Retinal pigment epithelial cell (primary cell): ENCODE measurements at regions not wholly inside any gene's neighbourhood (a gene's known extent, or its start where the extent isn't known, plus 50 kb on each side); places are given as distances from the start of the nearest gene placed in this dataset.

ENCODE experiments used
- DNase-seq: peaks from one replicate; pipeline ENCODE4 v3.0.0-alpha.2; 2010; ENCODE audit warnings: low read depth
- H3K4me3 ChIP-seq: 2 replicates; pipeline ENCODE4 v1.5.1; 2011; ENCODE audit warnings: mild to moderate bottlenecking, low read length, control low read depth, moderate library complexity
- CTCF ChIP-seq: conservative IDR thresholded peaks from 2 replicates; pipeline ENCODE4 v1.5.1; 2011; ENCODE audit warnings: low read depth, low read length, control low read depth, inconsistent platforms

DNA sequence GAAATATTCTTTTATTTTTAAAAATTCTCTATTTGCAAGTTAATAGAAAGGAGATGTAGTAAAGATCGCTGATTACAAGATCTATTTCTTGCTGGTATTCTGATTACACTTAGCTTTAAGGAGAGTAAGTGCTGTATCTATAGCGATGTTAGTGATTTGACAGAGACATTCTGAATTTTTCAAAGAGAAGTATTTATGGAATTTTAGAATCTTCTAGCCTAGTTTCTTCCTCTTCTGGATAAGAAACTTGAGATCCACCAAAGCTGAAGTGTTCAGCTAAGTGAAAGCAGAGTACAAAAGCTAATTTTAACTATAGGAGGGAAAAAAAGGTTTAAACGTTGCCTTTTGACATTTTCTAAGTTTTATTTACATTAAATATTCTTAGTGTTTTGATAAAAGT is 72.1 kb upstream of the RARB start:
- no peak for TF ChIP-seq CTCF
- DNase-seq: no peak
- no peak overlapping the region for H3K4me3 ChIP-seq

GRCh38 chr3:25362118-25362517 is 65.9 kb upstream of the RARB start:
- no peak for TF ChIP-seq CTCF
- no peak overlapping the region for H3K4me3 ChIP-seq
- DNase-seq: no peak

DNA sequence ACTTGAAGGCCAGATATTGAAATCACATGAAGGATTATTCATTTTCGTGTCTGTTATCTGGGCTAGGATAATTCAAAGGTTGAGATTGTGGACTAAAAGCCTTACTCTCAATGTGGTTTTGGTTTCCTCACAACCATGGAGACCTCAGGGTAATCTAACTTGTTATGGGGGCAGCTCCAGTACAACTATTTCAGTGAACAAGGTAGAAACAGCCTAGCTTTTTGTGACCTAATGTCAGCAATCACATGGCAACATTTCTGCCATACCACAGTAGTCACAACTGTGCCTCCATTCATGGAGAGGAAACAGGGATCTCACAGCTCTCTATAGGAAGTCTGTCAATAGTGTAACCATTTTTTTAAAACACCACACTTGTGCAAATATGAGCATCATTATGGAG is 62.4 kb upstream of the RARB start:
- DNase-seq: no peak
- H3K4me3 ChIP-seq: no peak overlapping the region
- no peak for TF ChIP-seq CTCF

- DNase-seq: no peak
- no peak overlapping the region for H3K4me3 ChIP-seq
- TF ChIP-seq CTCF: no peak
Measured at GRCh38 chr3:25367025-25367424, 61.0 kb upstream of the RARB start.

- TF ChIP-seq CTCF: no peak
- no peak overlapping the region for H3K4me3 ChIP-seq
- no peak for DNase-seq
Measured at GRCh38 chr3:25372167-25372566, 55.9 kb upstream of the RARB start.

GRCh38 chr3:25376340-25376739 is 51.7 kb upstream of the RARB start:
- H3K4me3 ChIP-seq: no peak overlapping the region
- DNase-seq: no peak
- no peak for TF ChIP-seq CTCF

DNA sequence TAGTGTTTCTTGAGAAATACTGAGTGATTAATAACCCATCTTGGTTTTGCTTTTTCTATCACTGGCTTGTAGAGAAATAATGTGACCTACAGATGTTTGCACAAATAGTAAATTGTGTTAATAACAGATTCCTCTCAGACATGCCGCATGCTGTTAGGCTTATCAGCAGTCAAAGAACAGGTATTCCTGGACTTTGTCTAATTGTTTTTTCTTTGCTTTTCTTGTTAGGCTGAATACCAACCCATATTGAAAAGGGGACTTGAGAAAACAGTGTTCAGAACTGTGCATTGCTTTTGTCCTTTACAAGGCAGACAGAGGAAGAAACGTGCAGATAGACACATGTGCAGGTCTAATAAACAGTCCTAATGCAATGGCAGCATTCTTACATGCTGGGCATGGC is 51.0 kb upstream of the RARB start:
- TF ChIP-seq CTCF: no peak
- H3K4me3 ChIP-seq: no peak overlapping the region
- no peak for DNase-seq
